HFFc6 (cell line): ENCODE measurements at regions not wholly inside any gene's neighbourhood (a gene's known extent, or its start where the extent isn't known, plus 50 kb on each side); places are given as distances from the start of the nearest gene placed in this dataset.

Source experiments
- DNase-seq: peaks from one replicate; pipeline ENCODE4 v3.0.0-alpha.2; 2018
- H3K27ac Mint-ChIP-seq: 2 replicates; pipeline ENCODE4 v1.8.0; 2020; ENCODE audit warnings: mild to moderate bottlenecking, mixed read lengths
- H3K27me3 Mint-ChIP-seq: 2 replicates; pipeline ENCODE4 v1.8.0; 2021; ENCODE audit warnings: mild to moderate bottlenecking, moderate library complexity, mixed read lengths; ENCODE audit not compliant: insufficient read depth
- H3K36me3 Mint-ChIP-seq: 2 replicates; pipeline ENCODE4 v1.8.0; 2021; ENCODE audit warnings: low read depth, mixed read lengths
- H3K4me1 Mint-ChIP-seq: 2 replicates; pipeline ENCODE4 v1.8.0; 2020; ENCODE audit warnings: low read depth, mixed read lengths
- H3K4me3 Mint-ChIP-seq: 2 replicates; pipeline ENCODE4 v1.8.0; 2020; ENCODE audit warnings: mild to moderate bottlenecking, moderate library complexity, mixed read lengths
- H3K9me3 Mint-ChIP-seq: 2 replicates; pipeline ENCODE4 v1.8.0; 2020; ENCODE audit warnings: mild to moderate bottlenecking, mixed read lengths
- CTCF ChIP-seq: fragments of 200-600 bp; sonication (generic); IDR thresholded peaks from 2 replicates; pipeline ENCODE4 v1.5.0; 2021; ENCODE audit warnings: antibody characterized with exemption, mild to moderate bottlenecking

- no peak overlapping the region for H3K4me3 Mint-ChIP-seq
- H3K27me3 Mint-ChIP-seq = no peaks in the 10 kb centered on the region
- H3K27ac Mint-ChIP-seq = no peak overlapping the region
- no peak for TF ChIP-seq CTCF
- H3K36me3 Mint-ChIP-seq = no peaks in the 10 kb centered on the region
- H3K9me3 Mint-ChIP-seq = peaks cover 22% of the 10 kb centered on the region
- no peak for DNase-seq
- no peaks in the 10 kb centered on the region for H3K4me1 Mint-ChIP-seq
Measured at GRCh38 chr7:13416071-13416470, 573.4 kb downstream of the ETV1 start.

- H3K27ac Mint-ChIP-seq = no peak overlapping the region
- no peaks in the 10 kb centered on the region for H3K36me3 Mint-ChIP-seq
- no peak overlapping the region for H3K4me3 Mint-ChIP-seq
- no peaks in the 10 kb centered on the region for H3K4me1 Mint-ChIP-seq
- no peak for TF ChIP-seq CTCF
- DNase-seq = no peak
- no peaks in the 10 kb centered on the region for H3K27me3 Mint-ChIP-seq
- H3K9me3 Mint-ChIP-seq = peaks cover 27% of the 10 kb centered on the region
Measured at GRCh38 chr7:13416544-13416943, 572.9 kb downstream of the ETV1 start.

GRCh38 chr7:13420726-13421125, 568.7 kb downstream of the ETV1 start:
- Mint-ChIP-seq H3K36me3 (no peaks in the 10 kb centered on the region), H3K4me3 (no peak overlapping the region), H3K4me1 (no peaks in the 10 kb centered on the region), H3K27ac (no peak overlapping the region), H3K27me3 (no peaks in the 10 kb centered on the region), H3K9me3 (peaks cover 50% of the 10 kb centered on the region)
- DNase-seq = no peak
- no peak for TF ChIP-seq CTCF

GRCh38 chr7:13421776-13422175, 567.7 kb downstream of the ETV1 start:
- Mint-ChIP-seq H3K36me3 (no peaks in the 10 kb centered on the region), H3K9me3 (peaks cover 51% of the 10 kb centered on the region), H3K4me1 (no peaks in the 10 kb centered on the region), H3K27me3 (no peaks in the 10 kb centered on the region), H3K27ac (no peak overlapping the region), H3K4me3 (no peak overlapping the region)
- DNase-seq = no peak
- TF ChIP-seq CTCF = no peak

GRCh38 chr7:13433946-13434345, 555.5 kb downstream of the ETV1 start:
- no peaks in the 10 kb centered on the region for H3K27me3 Mint-ChIP-seq
- no peaks in the 10 kb centered on the region for H3K4me1 Mint-ChIP-seq
- no peak for DNase-seq
- H3K9me3 Mint-ChIP-seq = peaks cover 17% of the 10 kb centered on the region
- no peaks in the 10 kb centered on the region for H3K36me3 Mint-ChIP-seq
- no peak for TF ChIP-seq CTCF
- H3K4me3 Mint-ChIP-seq = no peak overlapping the region
- no peak overlapping the region for H3K27ac Mint-ChIP-seq

- no peaks in the 10 kb centered on the region for H3K36me3 Mint-ChIP-seq
- no peak for DNase-seq
- H3K9me3 Mint-ChIP-seq = peaks cover 20% of the 10 kb centered on the region
Measured at GRCh38 chr7:13442226-13442625, 547.2 kb downstream of the ETV1 start.

More at GRCh38 chr7:13442226-13442625, 547.2 kb downstream of the ETV1 start:
- Mint-ChIP-seq H3K27ac (no peak overlapping the region), H3K4me3 (no peak overlapping the region), H3K4me1 (no peaks in the 10 kb centered on the region), H3K27me3 (no peaks in the 10 kb centered on the region; the same call in 1 of the 2 replicates)
- TF ChIP-seq CTCF = no peak
